ENCODE measurements at regions not wholly inside any gene's neighbourhood (a gene's known extent, or its start where the extent isn't known, plus 50 kb on each side); places are given as distances from the start of the nearest gene placed in this dataset.

GRCh38 chr3:13207975-13208705 lies 134.9 kb upstream of the IQSEC1 start:
- DNase-seq, result no peak

- DNase-seq, result no peak
Measured at GRCh38 chr3:13207578-13207922, 134.3 kb upstream of the IQSEC1 start.

GRCh38 chr3:13206799-13207577 lies 133.8 kb upstream of the IQSEC1 start:
- DNase-seq, result no peak

- DNase-seq, result no peak
Measured at GRCh38 chr3:13205567-13206143, 132.4 kb upstream of the IQSEC1 start.

- DNase-seq, result no peak
Measured at GRCh38 chr3:13204177-13204581, 130.9 kb upstream of the IQSEC1 start.

- DNase-seq, result no peak
Measured at GRCh38 chr3:13203398-13204176, 130.4 kb upstream of the IQSEC1 start.

- no peak for DNase-seq
Measured at GRCh38 chr3:13202744-13203397, 129.6 kb upstream of the IQSEC1 start.

GRCh38 chr3:13201851-13202250 lies 128.6 kb upstream of the IQSEC1 start:
- DNase-seq, result no peak

- DNase-seq, result no peak
Measured at GRCh38 chr3:13200946-13201345, 127.7 kb upstream of the IQSEC1 start.

GRCh38 chr3:13200465-13200864 lies 127.2 kb upstream of the IQSEC1 start:
- no peak for DNase-seq

- DNase-seq, result no peak
Measured at GRCh38 chr3:13199899-13200451, 126.7 kb upstream of the IQSEC1 start.

GRCh38 chr3:13199006-13199776 lies 126.0 kb upstream of the IQSEC1 start:
- DNase-seq, result no peak

GRCh38 chr3:13198264-13198879 lies 125.1 kb upstream of the IQSEC1 start:
- DNase-seq, result no peak

- DNase-seq, result no peak
Measured at GRCh38 chr3:13197795-13198194, 124.6 kb upstream of the IQSEC1 start.

GRCh38 chr3:13197281-13197680 lies 124.1 kb upstream of the IQSEC1 start:
- no peak for DNase-seq

- DNase-seq, result no peak
Measured at GRCh38 chr3:13195374-13195773, 122.1 kb upstream of the IQSEC1 start.

- DNase-seq, result no peak
Measured at GRCh38 chr3:13194285-13195209, 121.3 kb upstream of the IQSEC1 start.

- DNase-seq, result no peak
Measured at GRCh38 chr3:13193320-13194284, 120.4 kb upstream of the IQSEC1 start.

All from fibroblast of upper back skin (primary cell).